ENCODE measurements at regions not wholly inside any gene's neighbourhood (a gene's known extent, or its start where the extent isn't known, plus 50 kb on each side); places are given as distances from the start of the nearest gene placed in this dataset.

DNA sequence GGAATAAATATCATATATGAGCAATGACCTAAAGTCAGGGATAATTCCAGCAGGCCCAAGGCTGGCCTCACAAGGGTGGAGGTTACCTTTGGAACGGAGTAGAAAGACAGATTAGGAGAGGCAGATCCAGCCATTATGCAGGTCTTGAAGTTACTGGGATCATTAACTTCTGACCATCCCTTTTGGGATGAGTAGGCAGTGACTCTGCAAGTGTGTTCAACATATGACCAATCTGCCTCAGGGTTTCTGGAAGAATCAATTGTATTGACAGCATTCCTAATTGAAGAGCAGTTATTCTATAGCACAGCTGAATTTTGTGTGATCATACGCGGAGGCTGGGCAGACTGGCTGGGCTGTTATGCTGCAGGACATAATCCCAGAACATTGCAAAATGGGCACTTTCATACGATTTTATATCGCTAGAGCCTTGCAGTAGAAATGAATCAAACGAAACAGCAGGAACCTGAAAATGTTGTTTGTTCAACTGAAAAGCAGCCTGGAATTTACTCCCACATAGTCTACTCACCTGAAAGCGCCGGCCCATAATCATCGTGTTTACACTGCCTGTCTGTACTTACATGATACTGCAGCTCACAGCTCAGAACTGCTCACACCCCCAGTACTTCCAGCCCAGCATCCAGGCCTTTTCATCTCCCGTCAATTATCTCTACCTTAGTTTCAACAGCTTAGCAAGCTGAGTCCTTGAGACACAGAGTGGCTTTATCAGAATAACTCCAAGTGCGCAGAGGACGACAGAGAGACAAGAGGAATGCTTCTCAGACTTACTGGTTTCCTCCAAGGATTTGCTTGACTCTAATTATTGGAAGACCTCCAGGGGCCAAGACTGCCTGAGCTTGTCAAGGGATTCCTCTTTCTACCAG is 556.1 kb downstream of the EFNB2 start:
- no peak for DNase-seq (ENCODE audit: low spot score)
- in situ Hi-C loops (cut with MboI; ENCODE audit: low sequenced_read_pairs, unreplicated experiment), result no loop called here
- no peak for TF ChIP-seq CTCF (IDR thresholded peaks at IDR 0.05; ENCODE audit: borderline replicate concordance, control extremely low read depth, extremely low read depth, insufficient read depth, missing control alignments)

DNA sequence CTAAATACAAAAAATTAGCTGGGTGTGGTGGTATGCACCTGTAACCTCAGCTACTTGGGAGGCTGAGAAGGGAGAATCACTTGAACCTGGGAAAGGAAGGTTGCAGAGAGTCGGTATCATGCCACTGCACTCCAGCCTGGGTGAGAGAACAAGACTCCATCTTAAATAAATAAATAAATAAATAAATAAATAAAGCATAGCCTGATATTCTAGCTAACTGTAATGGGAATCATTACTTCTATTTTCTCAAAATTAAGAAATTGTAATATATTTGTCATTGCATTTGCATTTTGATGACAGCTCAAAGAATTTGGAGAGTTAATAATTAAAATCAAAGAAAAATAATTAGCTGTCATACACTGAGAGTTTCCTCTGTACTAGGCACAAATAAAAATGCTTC is 561.1 kb downstream of the EFNB2 start:
- DNase-seq (ENCODE audit: low spot score), result no peak
- TF ChIP-seq CTCF (IDR thresholded peaks at IDR 0.05; ENCODE audit: borderline replicate concordance, control extremely low read depth, extremely low read depth, insufficient read depth, missing control alignments), result no peak
- in situ Hi-C loops (cut with MboI; ENCODE audit: low sequenced_read_pairs, unreplicated experiment), result no loop called here

DNA sequence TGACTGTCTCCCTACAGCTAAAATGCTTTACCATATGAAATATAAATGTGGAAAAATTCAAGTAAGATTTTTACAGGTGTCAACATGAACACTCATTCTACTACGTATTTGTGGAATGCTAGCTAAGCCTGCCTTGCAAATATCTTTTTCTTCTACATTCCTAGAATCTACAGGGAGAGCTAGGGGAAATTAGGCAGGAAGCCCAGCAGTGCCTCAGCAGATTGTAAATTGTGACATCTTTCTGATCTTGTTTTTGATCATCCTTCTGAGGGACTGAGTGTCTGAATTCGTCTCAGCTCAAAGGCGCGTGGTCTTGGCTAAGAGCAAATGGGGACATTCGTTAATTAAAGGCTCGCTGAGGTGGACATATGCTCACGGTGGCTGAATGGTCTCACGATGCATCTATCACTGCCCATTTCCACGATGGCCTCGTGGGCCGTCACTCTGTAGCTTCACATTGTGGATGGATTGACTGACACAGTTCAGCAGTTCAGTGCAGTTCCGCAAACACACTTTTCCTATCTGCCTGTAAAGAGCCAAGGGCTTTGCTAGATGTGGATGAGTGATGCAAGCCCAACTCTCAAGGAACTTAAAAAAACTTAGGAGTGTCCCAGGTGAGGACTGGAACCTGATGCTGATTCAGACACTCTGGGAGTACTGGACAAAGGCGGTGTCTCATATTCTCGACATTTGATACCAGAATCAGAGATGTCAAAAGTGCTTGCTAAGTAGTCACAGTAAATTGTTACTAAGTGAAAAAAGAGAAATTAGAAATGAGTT is 562.5 kb downstream of the EFNB2 start:
- DNase-seq (ENCODE audit: low spot score), result no peak
- no peak for TF ChIP-seq CTCF (IDR thresholded peaks at IDR 0.05; ENCODE audit: borderline replicate concordance, control extremely low read depth, extremely low read depth, insufficient read depth, missing control alignments)
- in situ Hi-C loops (cut with MboI; ENCODE audit: low sequenced_read_pairs, unreplicated experiment), result no loop called here

DNA sequence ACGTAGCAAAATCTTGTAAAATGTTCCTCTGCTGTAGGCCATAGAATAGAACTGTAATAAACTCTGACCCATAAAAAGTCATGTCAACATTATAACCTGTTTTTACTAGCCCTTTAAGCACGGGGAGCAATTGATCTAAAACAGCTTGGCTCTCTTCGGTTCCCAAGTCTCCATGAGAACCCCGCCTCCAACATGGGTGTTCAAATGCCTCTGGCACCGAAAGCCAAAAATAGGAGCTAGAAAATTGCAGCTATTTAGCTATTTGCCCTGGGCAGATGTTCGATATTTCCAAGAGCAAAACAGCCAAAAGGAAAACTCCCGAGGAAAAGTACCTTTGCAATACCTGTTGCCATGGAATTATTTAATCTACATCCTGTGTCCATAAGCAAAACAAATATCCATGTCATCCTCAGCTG is 563.1 kb downstream of the EFNB2 start:
- no peak for TF ChIP-seq CTCF (IDR thresholded peaks at IDR 0.05; ENCODE audit: borderline replicate concordance, control extremely low read depth, extremely low read depth, insufficient read depth, missing control alignments)
- DNase-seq (ENCODE audit: low spot score), result no peak
- in situ Hi-C loops (cut with MboI; ENCODE audit: low sequenced_read_pairs, unreplicated experiment), result no loop called here

DNA sequence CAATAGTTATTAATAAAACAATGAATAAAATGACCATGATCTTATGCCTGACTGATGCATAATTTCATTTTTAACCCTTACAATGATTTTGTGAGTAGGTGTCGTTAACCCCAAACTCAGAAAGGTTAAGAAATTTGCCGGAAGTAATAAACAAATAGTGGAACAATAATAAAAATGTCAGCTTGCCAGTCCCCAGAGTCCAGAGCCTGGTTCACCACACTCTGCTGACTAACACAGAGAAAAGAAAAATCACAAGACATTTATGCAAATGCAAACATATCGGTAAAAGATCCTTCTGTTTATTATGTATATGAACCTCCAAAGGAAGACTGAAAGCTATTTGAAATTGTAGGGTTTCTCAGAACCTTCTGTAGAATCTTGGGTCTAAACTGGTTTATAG is 563.7 kb downstream of the EFNB2 start:
- no peak for TF ChIP-seq CTCF (IDR thresholded peaks at IDR 0.05; ENCODE audit: borderline replicate concordance, control extremely low read depth, extremely low read depth, insufficient read depth, missing control alignments)
- in situ Hi-C loops (cut with MboI; ENCODE audit: low sequenced_read_pairs, unreplicated experiment), result no loop called here
- DNase-seq (ENCODE audit: low spot score), result no peak

DNA sequence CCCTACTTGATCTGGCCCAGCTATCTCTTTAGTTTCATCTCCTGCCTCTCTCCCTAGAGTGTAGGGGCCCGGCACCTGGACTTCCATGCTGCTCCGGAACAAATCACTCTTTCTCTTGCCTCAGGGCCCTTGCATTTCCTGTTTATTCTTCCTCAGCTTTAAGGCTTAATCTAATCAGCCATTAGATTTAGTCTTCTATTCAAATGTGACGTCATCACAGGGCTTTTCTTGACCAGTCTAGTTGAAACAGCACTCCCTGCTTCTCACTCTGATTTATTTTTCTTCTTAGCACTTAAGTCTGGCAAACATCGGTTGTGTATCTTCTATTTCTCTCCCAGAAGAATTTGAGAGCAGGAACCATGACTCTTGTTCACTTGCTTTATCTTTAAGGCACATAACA is 564.1 kb downstream of the EFNB2 start:
- in situ Hi-C loops (cut with MboI; ENCODE audit: low sequenced_read_pairs, unreplicated experiment), result no loop called here
- TF ChIP-seq CTCF (IDR thresholded peaks at IDR 0.05; ENCODE audit: borderline replicate concordance, control extremely low read depth, extremely low read depth, insufficient read depth, missing control alignments), result no peak
- DNase-seq (ENCODE audit: low spot score), result no peak

All from GM13976 (cell line).